Rectal smooth muscle tissue (tissue), 1 donor: ENCODE measurements at regions not wholly inside any gene's neighbourhood (a gene's known extent, or its start where the extent isn't known, plus 50 kb on each side); places are given as distances from the start of the nearest gene placed in this dataset.

ENCODE experiments used
- H3K27ac ChIP-seq: one replicate; pipeline ENCODE4 v1.7.0; 2013; ENCODE audit warnings: low read depth, low read length, inconsistent platforms
- H3K27me3 ChIP-seq: one replicate; pipeline ENCODE4 v1.7.0; 2013; ENCODE audit warnings: low read length; ENCODE audit not compliant: control insufficient read depth, insufficient read depth
- H3K36me3 ChIP-seq: one replicate; pipeline ENCODE4 v1.7.0; 2013; ENCODE audit warnings: low read length; ENCODE audit not compliant: control insufficient read depth, insufficient read depth
- H3K4me1 ChIP-seq: one replicate; pipeline ENCODE4 v1.7.0; 2013; ENCODE audit warnings: low read length; ENCODE audit not compliant: control insufficient read depth, insufficient read depth
- H3K4me3 ChIP-seq: one replicate; pipeline ENCODE4 v1.7.0; 2013; ENCODE audit warnings: low read length
- H3K9ac ChIP-seq: one replicate; pipeline ENCODE4 v1.7.0; 2013; ENCODE audit warnings: low read length

DNA sequence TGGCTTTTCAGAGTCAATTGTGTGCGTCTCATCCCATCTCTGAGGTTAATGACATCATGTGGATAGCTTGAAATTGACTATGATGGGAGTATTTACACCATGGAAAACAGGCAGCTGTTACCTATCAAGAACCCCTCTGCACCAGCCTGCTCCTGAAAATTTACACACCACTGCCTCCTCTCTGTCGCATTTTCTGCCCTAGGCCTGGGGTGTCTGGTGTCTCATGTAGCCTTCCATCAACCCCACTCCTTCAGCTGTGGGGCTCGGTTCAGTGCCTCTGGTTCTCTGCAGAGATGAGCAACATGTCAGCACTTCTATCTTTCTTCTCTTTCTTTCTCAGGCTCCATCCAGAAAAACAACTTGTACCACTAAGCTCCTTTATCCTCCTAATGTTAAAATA, 600.5 kb downstream of the TYW1 start:
- Histone ChIP-seq H3K4me3 (no peak overlapping the region), H3K27me3 (no peaks in the 10 kb centered on the region), H3K27ac (no peak overlapping the region), H3K9ac (no peak overlapping the region), H3K4me1 (no peaks in the 10 kb centered on the region), H3K36me3 (no peaks in the 10 kb centered on the region)

DNA sequence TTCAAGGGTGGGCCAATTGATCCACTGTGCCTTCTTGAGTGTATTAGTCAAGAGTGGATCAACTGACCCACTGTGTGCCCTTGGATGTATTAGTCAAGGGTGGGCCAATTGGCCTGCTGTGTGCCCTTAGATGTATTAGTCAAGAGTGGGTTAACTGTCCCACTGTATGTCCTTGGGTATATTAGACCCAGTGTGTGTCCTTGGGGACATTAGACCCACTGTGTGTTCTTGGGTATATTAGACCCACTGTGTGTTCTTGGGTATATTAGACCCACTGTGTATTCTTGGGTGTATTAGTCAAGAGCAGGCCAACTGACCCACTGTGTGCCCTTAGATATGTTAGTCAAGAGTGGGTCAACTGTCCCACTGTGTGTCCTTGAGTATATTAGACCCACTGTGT, 601.8 kb downstream of the TYW1 start:
- no peaks in the 10 kb centered on the region for H3K4me1 ChIP-seq
- H3K27ac ChIP-seq: no peak overlapping the region
- H3K27me3 ChIP-seq: no peaks in the 10 kb centered on the region
- H3K4me3 ChIP-seq: no peak overlapping the region
- no peak overlapping the region for H3K9ac ChIP-seq
- no peaks in the 10 kb centered on the region for H3K36me3 ChIP-seq

DNA sequence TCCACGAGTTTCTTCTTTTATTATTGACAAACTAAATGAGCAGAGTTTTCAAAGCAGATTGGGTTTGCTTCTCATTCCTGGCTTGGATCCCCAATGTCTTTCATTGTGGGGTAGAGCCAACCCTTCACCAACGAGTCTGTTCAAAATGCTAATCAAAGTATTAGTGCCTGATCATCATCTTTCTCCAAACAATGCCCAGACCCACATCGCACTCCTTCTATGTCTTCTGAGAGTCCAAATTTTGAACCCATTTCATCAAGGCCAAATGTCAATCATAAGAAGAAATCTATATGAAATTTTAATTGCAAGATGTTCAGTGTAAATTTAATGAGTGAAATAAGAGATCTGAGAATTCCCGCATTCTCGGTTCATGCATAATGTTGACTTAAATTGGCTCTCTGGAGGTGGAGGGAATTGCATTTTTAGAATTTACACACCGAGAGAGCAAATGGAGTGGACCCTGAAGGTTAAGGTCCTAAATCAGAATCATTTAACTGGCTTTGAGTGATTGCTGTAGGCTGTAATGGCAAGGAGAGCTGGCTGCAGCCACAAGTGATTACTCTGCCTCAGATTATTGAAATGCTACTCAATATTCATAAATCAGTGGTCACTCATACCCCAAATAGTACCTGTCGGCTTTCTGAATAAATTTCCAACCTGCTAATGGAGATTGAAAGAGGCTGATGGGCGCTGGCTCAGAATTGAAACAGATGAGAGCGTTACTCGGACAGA, 602.9 kb downstream of the TYW1 start:
- H3K36me3 ChIP-seq: no peaks in the 10 kb centered on the region
- H3K4me3 ChIP-seq: no peak overlapping the region
- H3K9ac ChIP-seq: no peak overlapping the region
- H3K27ac ChIP-seq: no peak overlapping the region
- H3K27me3 ChIP-seq: no peaks in the 10 kb centered on the region
- H3K4me1 ChIP-seq: no peaks in the 10 kb centered on the region

DNA sequence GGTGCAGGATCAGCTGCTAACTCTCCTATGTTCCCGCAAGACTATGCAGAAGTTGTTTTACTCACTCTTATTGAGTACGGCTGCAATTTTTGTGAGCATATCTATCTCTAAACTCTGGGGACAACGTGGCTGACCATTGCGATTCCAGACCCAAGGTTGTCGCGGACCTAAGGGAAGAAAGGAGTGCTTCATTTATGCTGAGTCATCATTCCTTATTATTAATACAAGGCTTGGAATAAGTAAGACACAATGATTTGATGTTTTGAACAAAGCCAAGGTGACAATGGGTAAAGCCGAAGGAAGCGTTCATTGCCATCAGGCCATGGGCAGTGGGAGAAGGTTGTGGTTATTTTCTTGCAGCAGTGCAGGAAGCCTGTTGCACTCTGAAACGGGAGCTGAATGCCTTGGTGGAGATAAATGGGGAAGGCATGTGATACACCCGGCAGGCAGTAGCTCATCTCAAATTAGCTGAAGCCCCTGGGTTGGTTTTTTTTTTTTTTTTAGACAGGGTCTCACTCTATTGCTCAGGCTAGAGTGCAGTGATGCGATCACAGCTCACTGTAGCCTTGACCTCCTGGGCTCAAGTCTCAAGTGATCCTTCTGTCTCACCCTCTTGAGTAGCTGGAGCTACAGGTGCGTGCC, 605.7 kb downstream of the TYW1 start:
- no peak overlapping the region for H3K27ac ChIP-seq
- H3K36me3 ChIP-seq: no peaks in the 10 kb centered on the region
- no peak overlapping the region for H3K9ac ChIP-seq
- no peak overlapping the region for H3K4me3 ChIP-seq
- H3K4me1 ChIP-seq: no peaks in the 10 kb centered on the region
- no peaks in the 10 kb centered on the region for H3K27me3 ChIP-seq

DNA sequence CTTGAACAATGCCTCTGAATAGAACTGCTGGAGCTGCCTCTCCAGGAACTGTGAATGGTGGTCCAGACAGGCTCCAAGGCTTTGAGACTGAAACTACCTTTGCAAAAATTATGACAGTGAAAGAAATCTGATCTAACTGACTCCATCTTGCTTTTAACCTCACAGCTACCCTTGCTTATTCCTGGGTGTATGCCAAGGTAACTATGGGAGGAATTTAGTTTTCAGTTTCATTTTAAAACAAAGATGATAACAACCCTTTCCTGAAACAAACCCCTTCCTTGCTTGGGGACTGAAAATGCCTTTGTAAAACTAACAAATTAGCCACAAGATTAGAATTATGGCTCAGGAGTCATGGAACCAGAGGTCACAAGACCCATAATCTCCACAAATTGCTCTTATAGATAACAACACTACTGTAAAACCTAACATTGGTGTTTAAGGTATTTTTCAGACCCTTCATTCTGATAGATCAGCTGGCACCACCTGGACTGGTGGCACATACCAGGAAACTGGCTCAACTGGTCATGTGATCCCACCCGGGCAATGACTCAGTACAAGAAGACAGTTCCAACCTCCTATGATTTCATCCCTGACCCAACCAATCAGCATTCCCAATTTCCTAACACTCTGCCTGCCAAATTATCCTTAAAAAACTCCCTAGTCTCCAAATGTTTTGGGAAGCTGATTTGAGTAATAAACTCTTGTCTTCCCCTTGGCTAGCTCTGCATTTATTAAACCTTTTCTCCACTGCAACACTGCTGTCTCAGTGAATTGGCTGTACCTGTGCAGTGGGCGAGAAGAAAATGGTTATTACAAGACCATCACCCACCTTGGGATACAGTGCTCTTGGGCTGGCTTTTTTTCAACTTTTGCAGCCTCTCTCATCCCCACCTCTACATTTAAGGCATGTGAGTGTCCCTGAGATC, 608.1 kb downstream of the TYW1 start:
- no peaks in the 10 kb centered on the region for H3K36me3 ChIP-seq
- no peaks in the 10 kb centered on the region for H3K4me1 ChIP-seq
- H3K9ac ChIP-seq: no peak overlapping the region
- no peak overlapping the region for H3K27ac ChIP-seq
- H3K4me3 ChIP-seq: no peak overlapping the region
- no peaks in the 10 kb centered on the region for H3K27me3 ChIP-seq

DNA sequence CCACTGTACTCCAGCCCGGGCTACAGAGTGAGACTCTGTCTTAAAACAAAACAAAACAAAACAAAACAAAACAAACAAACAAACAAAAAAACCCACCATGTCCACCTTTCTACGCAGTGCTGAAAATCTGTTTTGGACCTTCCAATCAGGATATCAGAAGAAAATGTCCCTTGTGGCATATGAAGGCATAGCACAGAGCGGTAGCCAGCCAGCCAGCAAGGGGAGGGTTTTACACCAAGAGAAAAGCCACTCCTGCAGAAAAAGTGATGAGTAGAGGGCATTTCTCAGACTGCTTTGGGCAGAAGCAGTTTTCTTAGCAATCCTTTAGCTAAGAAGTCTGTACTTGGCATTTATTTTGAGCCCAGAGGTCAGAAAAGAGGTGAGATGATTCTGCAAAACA, 612.2 kb downstream of the TYW1 start:
- H3K27me3 ChIP-seq: no peaks in the 10 kb centered on the region
- H3K36me3 ChIP-seq: no peaks in the 10 kb centered on the region
- H3K4me3 ChIP-seq: no peak overlapping the region
- H3K9ac ChIP-seq: no peak overlapping the region
- H3K4me1 ChIP-seq: no peaks in the 10 kb centered on the region
- H3K27ac ChIP-seq: no peak overlapping the region

DNA sequence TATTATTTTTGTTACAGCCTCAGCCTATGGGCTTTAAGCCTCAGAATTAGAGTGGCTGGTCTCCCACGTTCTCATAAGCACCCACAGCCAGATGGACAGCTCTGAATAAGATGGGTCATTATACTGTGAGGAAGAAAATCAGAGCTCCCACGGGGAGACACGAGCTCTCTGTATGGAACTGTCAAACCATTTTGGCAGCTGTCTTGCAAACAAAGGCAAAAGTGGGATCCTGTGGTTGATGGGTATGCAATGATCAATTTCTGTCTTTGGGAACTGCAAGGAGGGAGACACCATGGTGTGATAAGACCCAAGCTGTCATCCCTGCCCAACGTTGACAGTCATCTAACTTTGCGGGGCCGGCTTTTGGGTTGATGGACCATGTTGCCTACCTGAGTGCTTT, 614.3 kb downstream of the TYW1 start:
- H3K4me1 ChIP-seq: no peaks in the 10 kb centered on the region
- H3K27me3 ChIP-seq: no peaks in the 10 kb centered on the region
- no peak overlapping the region for H3K9ac ChIP-seq
- no peak overlapping the region for H3K4me3 ChIP-seq
- no peaks in the 10 kb centered on the region for H3K36me3 ChIP-seq
- no peak overlapping the region for H3K27ac ChIP-seq

DNA sequence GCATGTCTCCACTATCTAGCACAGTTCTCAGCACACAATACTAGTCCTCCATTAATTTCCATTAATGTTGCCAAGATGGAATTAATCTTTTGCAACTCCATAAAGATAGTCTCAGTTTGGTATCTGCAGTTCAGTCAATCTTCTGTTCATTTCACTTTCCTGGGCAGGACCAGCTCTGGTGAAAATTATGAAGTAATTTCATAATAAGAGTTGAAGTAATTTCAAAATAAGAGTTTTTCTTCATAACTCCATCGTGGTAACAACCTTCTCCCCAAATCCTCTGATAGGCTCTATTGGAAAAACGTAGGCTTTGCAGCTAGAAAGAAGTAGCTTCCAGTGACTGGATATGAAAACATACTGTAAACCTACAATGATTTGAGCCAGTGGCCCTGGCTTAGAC, 618.2 kb downstream of the TYW1 start:
- Histone ChIP-seq H3K4me1 (no peaks in the 10 kb centered on the region), H3K36me3 (no peaks in the 10 kb centered on the region), H3K4me3 (no peak overlapping the region), H3K27ac (no peak overlapping the region), H3K9ac (no peak overlapping the region), H3K27me3 (no peaks in the 10 kb centered on the region)

DNA sequence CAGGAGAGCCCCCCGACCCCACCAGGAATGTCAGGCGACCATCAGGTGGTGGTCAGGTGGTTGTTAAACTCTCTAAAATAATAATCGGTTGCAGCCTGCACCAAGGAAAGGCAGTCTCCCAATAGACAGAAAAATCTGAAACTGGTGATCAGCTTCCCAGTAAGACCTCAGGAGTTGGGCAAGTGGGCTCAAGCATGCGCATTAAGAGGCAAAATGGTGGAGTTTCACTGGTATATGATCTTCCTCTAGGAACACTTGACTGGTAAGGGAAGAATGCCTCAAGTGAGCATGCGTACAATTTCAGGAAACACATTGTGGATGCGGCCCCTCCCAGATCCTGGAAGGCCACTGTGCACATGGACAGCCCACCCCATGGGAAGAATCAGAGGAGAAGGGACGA, 619.9 kb downstream of the TYW1 start:
- Histone ChIP-seq H3K36me3 (no peaks in the 10 kb centered on the region), H3K9ac (no peak overlapping the region), H3K27me3 (no peaks in the 10 kb centered on the region), H3K4me1 (no peaks in the 10 kb centered on the region), H3K4me3 (no peak overlapping the region), H3K27ac (no peak overlapping the region)

DNA sequence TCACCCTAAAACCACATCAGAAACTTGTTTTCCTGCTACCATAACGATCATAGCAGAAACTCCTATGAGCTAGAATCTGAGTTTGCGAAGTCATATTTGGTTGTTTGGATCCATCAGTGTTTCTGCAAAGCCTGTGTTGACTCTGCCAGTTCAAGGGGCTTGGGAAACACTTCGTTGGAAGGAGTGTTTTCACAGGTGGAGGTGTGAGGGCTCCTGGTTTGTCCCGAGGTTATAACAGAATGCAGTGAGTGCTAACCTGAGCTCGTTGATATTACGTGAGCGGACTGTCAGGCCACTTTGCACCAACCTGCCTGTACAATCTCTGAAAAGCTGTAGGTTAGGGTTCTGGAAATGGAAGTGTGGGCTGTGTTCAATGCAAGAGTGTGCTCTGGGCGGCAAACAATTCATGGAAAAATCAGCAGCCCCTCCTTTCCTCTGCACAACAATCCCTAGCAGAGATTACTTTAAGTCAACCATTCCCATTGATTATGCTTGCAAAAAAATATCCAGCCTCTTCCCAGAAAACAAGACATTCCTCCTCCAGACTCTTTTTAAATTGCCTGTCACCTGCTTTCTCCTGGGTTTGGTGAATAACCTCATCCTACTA, 622.0 kb downstream of the TYW1 start:
- Histone ChIP-seq H3K36me3 (no peaks in the 10 kb centered on the region), H3K4me1 (no peaks in the 10 kb centered on the region), H3K4me3 (no peak overlapping the region), H3K9ac (no peak overlapping the region), H3K27ac (no peak overlapping the region), H3K27me3 (no peaks in the 10 kb centered on the region)

DNA sequence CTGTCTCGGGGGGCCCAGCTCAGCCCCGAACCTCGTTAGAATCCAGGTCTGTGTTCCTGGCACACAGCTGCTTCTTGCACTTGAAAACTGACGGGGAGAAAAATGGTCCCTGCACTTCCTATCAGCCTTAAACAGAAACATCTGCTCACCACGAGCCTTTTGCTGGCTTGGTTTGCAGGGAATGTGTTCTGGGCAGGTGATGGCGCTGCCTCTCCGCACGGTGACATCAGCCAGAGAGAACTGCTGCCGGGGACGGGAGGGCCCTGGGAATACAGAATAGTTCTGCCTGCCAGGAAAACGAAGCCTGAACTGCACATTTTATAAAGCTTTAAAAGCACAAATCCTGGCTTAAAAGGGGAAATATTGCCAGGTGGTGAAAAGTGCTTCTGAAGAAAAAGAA, 622.5 kb downstream of the TYW1 start:
- Histone ChIP-seq H3K9ac (no peak overlapping the region), H3K4me1 (no peaks in the 10 kb centered on the region), H3K27ac (no peak overlapping the region), H3K27me3 (no peaks in the 10 kb centered on the region), H3K4me3 (no peak overlapping the region), H3K36me3 (no peaks in the 10 kb centered on the region)

DNA sequence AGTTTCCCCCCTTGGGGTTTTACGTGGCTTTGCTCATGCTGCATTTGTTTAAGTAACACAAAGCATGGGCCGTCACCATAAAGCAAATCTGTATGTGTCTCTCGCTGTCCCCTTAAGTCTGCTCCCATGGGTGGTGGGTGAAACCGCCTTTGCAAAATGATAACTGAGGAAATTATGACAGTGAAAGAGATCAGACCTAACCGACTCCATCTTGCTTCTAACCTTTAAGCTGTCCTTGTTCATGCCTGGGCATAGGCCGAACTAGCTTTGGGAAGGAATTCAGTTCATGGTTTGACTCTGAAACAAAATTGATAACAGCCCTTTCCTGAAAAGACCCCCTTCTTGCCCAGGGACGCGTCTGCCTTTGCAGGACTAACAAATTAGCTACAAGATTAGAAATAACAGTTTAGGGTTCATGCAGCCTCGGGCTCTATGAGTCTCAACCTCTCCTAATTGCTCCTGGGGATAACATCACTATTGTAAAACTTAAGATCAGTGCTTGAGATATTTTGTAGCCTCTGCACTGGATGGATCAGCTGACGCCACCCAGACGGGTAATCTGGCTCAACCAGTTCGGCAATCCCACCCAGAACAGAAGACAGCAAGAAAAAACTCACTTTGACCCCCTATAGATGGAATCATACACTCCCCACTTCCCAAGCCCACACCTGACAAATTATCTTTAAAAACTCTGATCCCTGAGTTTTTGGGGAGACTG, 623.7 kb downstream of the TYW1 start:
- Histone ChIP-seq H3K4me1 (no peaks in the 10 kb centered on the region), H3K9ac (no peak overlapping the region), H3K27me3 (no peaks in the 10 kb centered on the region), H3K27ac (no peak overlapping the region), H3K4me3 (no peak overlapping the region), H3K36me3 (no peaks in the 10 kb centered on the region)
